MM.1S (cell line): ENCODE measurements at regions not wholly inside any gene's neighbourhood (a gene's known extent, or its start where the extent isn't known, plus 50 kb on each side); places are given as distances from the start of the nearest gene placed in this dataset.

ENCODE experiments used
- DNase-seq: peaks from one replicate; pipeline ENCODE4 v3.0.0-alpha.2; 2015
- H2AFZ ChIP-seq: fragments of 300-600 bp; sonication (generic); 2 replicates; pipeline ENCODE4 v1.6.0; 2016; ENCODE audit warnings: antibody characterized with exemption, low read length
- H3F3A ChIP-seq: fragments of 300-600 bp; sonication (generic); 2 replicates; pipeline ENCODE4 v1.6.1; 2016; ENCODE audit warnings: mild to moderate bottlenecking, antibody characterized with exemption, low read length, moderate library complexity, mixed read lengths; ENCODE audit not compliant: insufficient read depth
- H3K27ac ChIP-seq: fragments of 300-600 bp; sonication (generic); 2 replicates; pipeline ENCODE4 v1.5.1; 2016; ENCODE audit warnings: mild to moderate bottlenecking, low read length
- H3K27me3 ChIP-seq: fragments of 300-600 bp; sonication (generic); replicated peaks from 2 replicates; pipeline ENCODE4 v1.6.0; 2016; ENCODE audit warnings: low read length; ENCODE audit not compliant: insufficient read depth
- H3K36me3 ChIP-seq: fragments of 300-600 bp; sonication (generic); replicated peaks from 2 replicates; pipeline ENCODE4 v1.6.1; 2016; ENCODE audit warnings: mild to moderate bottlenecking, low read length, mixed read lengths; ENCODE audit not compliant: insufficient read depth
- H3K4me1 ChIP-seq: fragments of 300-600 bp; sonication (generic); 2 replicates; pipeline ENCODE4 v1.6.1; 2016; ENCODE audit warnings: low read length, mixed read lengths
- H3K4me2 ChIP-seq: fragments of 300-600 bp; sonication (generic); 2 replicates; pipeline ENCODE4 v1.6.0; 2016; ENCODE audit warnings: low read depth, low read length
- H3K4me3 ChIP-seq: fragments of 300-600 bp; sonication (generic); 2 replicates; pipeline ENCODE4 v1.5.1; 2016; ENCODE audit warnings: low read length, mixed read lengths
- H3K79me2 ChIP-seq: fragments of 300-600 bp; sonication (generic); 2 replicates; pipeline ENCODE4 v1.6.1; 2016; ENCODE audit warnings: mixed run types, low read length, mixed read lengths
- H3K9ac ChIP-seq: fragments of 300-600 bp; sonication (generic); 2 replicates; pipeline ENCODE4 v1.6.1; 2016; ENCODE audit warnings: low read length, mixed read lengths
- H3K9me2 ChIP-seq: fragments of 300-600 bp; sonication (generic); replicated peaks from 2 replicates; pipeline ENCODE4 v1.6.1; 2016; ENCODE audit warnings: mild to moderate bottlenecking, low read length, mixed read lengths; ENCODE audit not compliant: insufficient read depth
- H3K9me3 ChIP-seq: fragments of 300-600 bp; sonication (generic); replicated peaks from 2 replicates; pipeline ENCODE4 v1.6.1; 2016; ENCODE audit warnings: mild to moderate bottlenecking, low read length, mixed read lengths; ENCODE audit not compliant: insufficient read depth
- H4K20me1 ChIP-seq: fragments of 300-600 bp; sonication (generic); 2 replicates; pipeline ENCODE4 v1.6.1; 2016; ENCODE audit warnings: mild to moderate bottlenecking, low read length, moderate library complexity, mixed read lengths; ENCODE audit not compliant: insufficient read depth
- CTCF ChIP-seq: fragments of 300-600 bp; sonication (generic); IDR thresholded peaks from 2 replicates; pipeline ENCODE4 v1.5.1; 2016; ENCODE audit warnings: antibody characterized with exemption, low read length, mixed read lengths
- EZH2 ChIP-seq: fragments of 300-600 bp; sonication (generic); optimal IDR thresholded peaks from 2 replicates; pipeline ENCODE3; 2017; ENCODE audit warnings: low read depth, mild to moderate bottlenecking, antibody characterized with exemption, low read length, mixed read lengths
- EZH2phosphoT487 ChIP-seq: fragments of 300-600 bp; sonication (generic); IDR thresholded peaks from 2 replicates; pipeline ENCODE4 v1.6.1; 2018; ENCODE audit warnings: antibody characterized with exemption, low read length

- Histone ChIP-seq H3K4me3 (no peak overlapping the region), H3K4me1 (no peaks in the 10 kb centered on the region), H3K9ac (no peak overlapping the region), H3K79me2 (no peaks in the 10 kb centered on the region), H4K20me1 (no peaks in the 10 kb centered on the region), H3F3A (no peaks in the 10 kb centered on the region), H3K9me2 (no peaks in the 10 kb centered on the region), H3K9me3 (no peaks in the 10 kb centered on the region), H3K36me3 (no peaks in the 10 kb centered on the region), H2AFZ (no peak overlapping the region), H3K4me2 (no peak overlapping the region), H3K27ac (no peak overlapping the region), H3K27me3 (no peaks in the 10 kb centered on the region)
- DNase-seq = no peak
- TF ChIP-seq EZH2 (no peak), EZH2phosphoT487 (no peak), CTCF (no peak)
Observed at GRCh38 chr7:89728481-89728880, 425.8 kb upstream of the STEAP1 start.

- DNase-seq = no peak
- no peaks in the 10 kb centered on the region for H3K27me3 ChIP-seq
Observed at GRCh38 chr7:89731751-89732445, 422.4 kb upstream of the STEAP1 start.

GRCh38 chr7:89738549-89738948 lies 415.7 kb upstream of the STEAP1 start:
- Histone ChIP-seq H3K9me2 (no peaks in the 10 kb centered on the region), H3K4me3 (no peak overlapping the region), H3K9ac (no peak overlapping the region), H3K36me3 (no peaks in the 10 kb centered on the region), H3F3A (no peaks in the 10 kb centered on the region), H3K79me2 (no peaks in the 10 kb centered on the region), H3K27ac (no peak overlapping the region), H3K4me2 (no peak overlapping the region), H3K4me1 (no peaks in the 10 kb centered on the region), H4K20me1 (no peaks in the 10 kb centered on the region), H2AFZ (no peak overlapping the region), H3K9me3 (no peaks in the 10 kb centered on the region), H3K27me3 (no peaks in the 10 kb centered on the region)
- TF ChIP-seq CTCF = no peak
- no peak for TF ChIP-seq EZH2phosphoT487
- no peak for TF ChIP-seq EZH2
- no peak for DNase-seq

More at GRCh38 chr7:89731751-89732445, 422.4 kb upstream of the STEAP1 start:
- H2AFZ ChIP-seq = no peak overlapping the region
- H3K36me3 ChIP-seq = no peaks in the 10 kb centered on the region
- no peak overlapping the region for H3K4me2 ChIP-seq
- H3K27ac ChIP-seq = no peak overlapping the region
- TF ChIP-seq EZH2 (no peak), EZH2phosphoT487 (no peak), CTCF (no peak)
- H3K9me3 ChIP-seq = no peaks in the 10 kb centered on the region
- H3K9ac ChIP-seq = no peak overlapping the region
- H3K4me1 ChIP-seq = no peaks in the 10 kb centered on the region
- H3K4me3 ChIP-seq = no peak overlapping the region
- H3K79me2 ChIP-seq = no peaks in the 10 kb centered on the region
- H3F3A ChIP-seq = no peaks in the 10 kb centered on the region
- H4K20me1 ChIP-seq = no peaks in the 10 kb centered on the region
- no peaks in the 10 kb centered on the region for H3K9me2 ChIP-seq
